GM21528 (cell line): ENCODE measurements at regions not wholly inside any gene's neighbourhood (a gene's known extent, or its start where the extent isn't known, plus 50 kb on each side); places are given as distances from the start of the nearest gene placed in this dataset.
"Not testable (repeated sequence)": the region's sequence is repeated elsewhere in the genome, so short reads cannot be mapped to it uniquely, and the experiment has no call there.

Experiments
- ATAC-seq: cut with Tn5 transposase; IDR thresholded peaks from one replicate; pipeline ENCODE4 v1.9.1; 2021; ENCODE audit warnings: mild to moderate bottlenecking, moderate library complexity; ENCODE audit not compliant: unreplicated experiment, low FRiP score

- not testable (repeated sequence) for ATAC-seq
Observed at GRCh38 chr12:14032191-14032590, 50.8 kb upstream of the GRIN2B start.

- ATAC-seq, result no peak
Observed at GRCh38 chr12:14043776-14044175, 62.4 kb upstream of the GRIN2B start.

- ATAC-seq, result no peak
Observed at GRCh38 chr12:14048941-14049545, 67.6 kb upstream of the GRIN2B start.

- ATAC-seq, result no peak
Observed at GRCh38 chr12:14057895-14058294, 76.5 kb upstream of the GRIN2B start.

- ATAC-seq, result no peak
Observed at GRCh38 chr12:14058717-14059116, 77.3 kb upstream of the GRIN2B start.

GRCh38 chr12:14059548-14059947, 78.1 kb upstream of the GRIN2B start:
- no peak for ATAC-seq

- ATAC-seq, result no peak
Observed at GRCh38 chr12:14065616-14066015, 84.2 kb upstream of the GRIN2B start.

- ATAC-seq, result no peak
Observed at GRCh38 chr12:14066021-14066420, 84.6 kb upstream of the GRIN2B start.

GRCh38 chr12:14068961-14069360, 87.6 kb upstream of the GRIN2B start:
- no peak for ATAC-seq

GRCh38 chr12:14071833-14072232, 90.4 kb upstream of the GRIN2B start:
- ATAC-seq, result no peak

- ATAC-seq, result no peak
Observed at GRCh38 chr12:14072987-14073386, 91.6 kb upstream of the GRIN2B start.

GRCh38 chr12:14075797-14076393, 94.5 kb upstream of the GRIN2B start:
- ATAC-seq, result no peak

- ATAC-seq, result no peak
Observed at GRCh38 chr12:14076538-14076937, 95.1 kb upstream of the GRIN2B start.

GRCh38 chr12:14086838-14087237, 105.4 kb upstream of the GRIN2B start:
- no peak for ATAC-seq

- ATAC-seq, result no peak
Observed at GRCh38 chr12:14099994-14100393, 118.6 kb upstream of the GRIN2B start.

GRCh38 chr12:14101556-14101955, 120.2 kb upstream of the GRIN2B start:
- ATAC-seq, result not testable (repeated sequence)

- peak; percentile 99 for ATAC-seq
Observed at GRCh38 chr12:14111230-14111865, 129.9 kb upstream of the GRIN2B start.

GRCh38 chr12:14113031-14113430, 131.6 kb upstream of the GRIN2B start:
- no peak for ATAC-seq

- no peak for ATAC-seq
Observed at GRCh38 chr12:14126692-14127091, 145.3 kb upstream of the GRIN2B start.

GRCh38 chr12:14129611-14130195, 148.3 kb upstream of the GRIN2B start:
- no peak for ATAC-seq

- ATAC-seq, result no peak
Observed at GRCh38 chr12:14135996-14136395, 154.6 kb upstream of the GRIN2B start.

GRCh38 chr12:14138495-14138894, 157.1 kb upstream of the GRIN2B start:
- ATAC-seq, result no peak
